SKM-1 (cell line): ENCODE measurements at regions not wholly inside any gene's neighbourhood (a gene's known extent, or its start where the extent isn't known, plus 50 kb on each side); places are given as distances from the start of the nearest gene placed in this dataset.

Source experiments
- DNase-seq: peaks from one replicate; lab custom pipeline; 2025; ENCODE audit not compliant: unreplicated experiment; lab: John Stamatoyannopoulos, UW

- no peak for DNase-seq
These were observed 86.3 kb downstream of the HS3ST1 start for GRCh38 chr4:11342401-11342800.

GRCh38 chr4:11341337-11342043, 87.2 kb downstream of the HS3ST1 start:
- DNase-seq: no peak

- no peak for DNase-seq
These were observed 89.5 kb downstream of the HS3ST1 start for GRCh38 chr4:11338956-11339782.

GRCh38 chr4:11337287-11337686, 91.4 kb downstream of the HS3ST1 start:
- DNase-seq: no peak

GRCh38 chr4:11336435-11336834, 92.3 kb downstream of the HS3ST1 start:
- DNase-seq: no peak

- DNase-seq: no peak
These were observed 93.8 kb downstream of the HS3ST1 start for GRCh38 chr4:11334887-11335286.

GRCh38 chr4:11328401-11328800, 100.3 kb downstream of the HS3ST1 start:
- no peak for DNase-seq

- no peak for DNase-seq
These were observed 102.7 kb downstream of the HS3ST1 start for GRCh38 chr4:11326021-11326420.

GRCh38 chr4:11323771-11324170, 104.9 kb downstream of the HS3ST1 start:
- no peak for DNase-seq

GRCh38 chr4:11313157-11313943, 115.3 kb downstream of the HS3ST1 start:
- DNase-seq: no peak

- no peak for DNase-seq
These were observed 116.3 kb downstream of the HS3ST1 start for GRCh38 chr4:11312389-11312788.

GRCh38 chr4:11301075-11301660, 127.5 kb downstream of the HS3ST1 start:
- DNase-seq: no peak

- no peak for DNase-seq
These were observed 128.9 kb downstream of the HS3ST1 start for GRCh38 chr4:11299836-11300235.

GRCh38 chr4:11299016-11299415, 129.7 kb downstream of the HS3ST1 start:
- DNase-seq: no peak

GRCh38 chr4:11298451-11298850, 130.2 kb downstream of the HS3ST1 start:
- no peak for DNase-seq

- DNase-seq: no peak
These were observed 131.1 kb downstream of the HS3ST1 start for GRCh38 chr4:11297627-11298026.

- DNase-seq: no peak
These were observed 131.5 kb downstream of the HS3ST1 start for GRCh38 chr4:11297201-11297600.

GRCh38 chr4:11293866-11294265, 134.8 kb downstream of the HS3ST1 start:
- DNase-seq: no peak

- DNase-seq: no peak
These were observed 141.6 kb downstream of the HS3ST1 start for GRCh38 chr4:11287055-11287454.

GRCh38 chr4:11286533-11286932, 142.2 kb downstream of the HS3ST1 start:
- DNase-seq: no peak

- DNase-seq: no peak
These were observed 147.0 kb downstream of the HS3ST1 start for GRCh38 chr4:11281720-11282119.
